Hepatic stellate cell (primary cell): ENCODE measurements at regions not wholly inside any gene's neighbourhood (a gene's known extent, or its start where the extent isn't known, plus 50 kb on each side); places are given as distances from the start of the nearest gene placed in this dataset.

ENCODE experiments used
- DNase-seq: peaks from one replicate; pipeline ENCODE4 v3.0.0; 2011; ENCODE audit warnings: low spot score

GRCh38 chr19:31981545-31981944 lies 363.9 kb upstream of the ZNF507 start:
- no peak for DNase-seq

- DNase-seq = no peak
These were observed 361.8 kb upstream of the ZNF507 start for GRCh38 chr19:31983647-31984046.

- no peak for DNase-seq
These were observed 360.3 kb upstream of the ZNF507 start for GRCh38 chr19:31985001-31985605.

- DNase-seq = no peak
These were observed 358.5 kb upstream of the ZNF507 start for GRCh38 chr19:31986951-31987350.

GRCh38 chr19:31988256-31988655 lies 357.2 kb upstream of the ZNF507 start:
- no peak for DNase-seq

- no peak for DNase-seq
These were observed 353.3 kb upstream of the ZNF507 start for GRCh38 chr19:31991984-31992655.

GRCh38 chr19:31992750-31993149 lies 352.7 kb upstream of the ZNF507 start:
- no peak for DNase-seq

GRCh38 chr19:31995546-31995945 lies 349.9 kb upstream of the ZNF507 start:
- DNase-seq = no peak

- DNase-seq = no peak
These were observed 335.3 kb upstream of the ZNF507 start for GRCh38 chr19:32010071-32010470.

GRCh38 chr19:32012206-32012605 lies 333.2 kb upstream of the ZNF507 start:
- no peak for DNase-seq

GRCh38 chr19:32012886-32013631 lies 332.4 kb upstream of the ZNF507 start:
- DNase-seq = no peak

GRCh38 chr19:32017176-32017953 lies 328.0 kb upstream of the ZNF507 start:
- DNase-seq = no peak

GRCh38 chr19:32018014-32018413 lies 327.4 kb upstream of the ZNF507 start:
- no peak for DNase-seq

- DNase-seq = no peak
These were observed 324.9 kb upstream of the ZNF507 start for GRCh38 chr19:32020538-32020937.

- DNase-seq = no peak
These were observed 323.3 kb upstream of the ZNF507 start for GRCh38 chr19:32022044-32022640.

- DNase-seq = no peak
These were observed 322.5 kb upstream of the ZNF507 start for GRCh38 chr19:32022731-32023563.

- DNase-seq = no peak
These were observed 321.9 kb upstream of the ZNF507 start for GRCh38 chr19:32023564-32023832.

GRCh38 chr19:32029235-32029634 lies 316.2 kb upstream of the ZNF507 start:
- no peak for DNase-seq

GRCh38 chr19:32032561-32032960 lies 312.8 kb upstream of the ZNF507 start:
- DNase-seq = no peak

GRCh38 chr19:32035626-32036025 lies 309.8 kb upstream of the ZNF507 start:
- no peak for DNase-seq
